ENCODE measurements at regions not wholly inside any gene's neighbourhood (a gene's known extent, or its start where the extent isn't known, plus 50 kb on each side); places are given as distances from the start of the nearest gene placed in this dataset.

DNA sequence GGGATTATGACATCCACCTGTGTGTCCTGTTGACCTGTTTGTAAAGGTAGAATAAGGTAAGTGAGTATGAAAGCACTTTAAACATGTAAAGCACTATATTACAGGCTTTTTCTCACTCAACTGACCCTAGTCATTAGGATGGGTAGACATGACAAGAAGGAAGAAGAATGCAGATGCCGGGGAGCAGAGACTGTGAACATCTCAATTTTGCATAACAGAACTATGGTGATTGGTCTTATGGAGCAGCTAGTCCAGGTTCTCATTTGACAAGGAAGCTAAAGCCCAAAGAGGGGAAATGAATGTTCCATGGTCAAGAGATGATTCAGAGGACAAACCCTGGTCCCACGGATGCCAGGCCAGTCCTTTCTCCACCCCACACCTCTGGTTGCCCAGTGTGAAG, 200.1 kb upstream of the BCL6 start:
- Histone ChIP-seq H3K9me3 (ENCODE audit: control insufficient read depth, insufficient read depth, low read depth, low read length) (no peaks in the 10 kb centered on the region), H3K4me3 (ENCODE audit: low read depth, low read length) (no peak overlapping the region), H3K36me3 (ENCODE audit: control insufficient read depth in 2 of 2, insufficient read depth in 1 of 2, low read length in 2 of 2) (no peaks in the 10 kb centered on the region), H3K27ac (ENCODE audit: extremely low read depth, low read depth, low read length) (no peak overlapping the region), H3K4me1 (ENCODE audit: control insufficient read depth, insufficient read depth, low read length) (no peaks in the 10 kb centered on the region)
- ChIA-PET POLR2A (no interaction called here), CTCF (interaction anchor here (0.7 kb wide), 1 partner anchor 30 kb away, joined by 4 read pairs; no protein-coding TSS in a partner anchor)
- TF ChIP-seq, protein P1, sequence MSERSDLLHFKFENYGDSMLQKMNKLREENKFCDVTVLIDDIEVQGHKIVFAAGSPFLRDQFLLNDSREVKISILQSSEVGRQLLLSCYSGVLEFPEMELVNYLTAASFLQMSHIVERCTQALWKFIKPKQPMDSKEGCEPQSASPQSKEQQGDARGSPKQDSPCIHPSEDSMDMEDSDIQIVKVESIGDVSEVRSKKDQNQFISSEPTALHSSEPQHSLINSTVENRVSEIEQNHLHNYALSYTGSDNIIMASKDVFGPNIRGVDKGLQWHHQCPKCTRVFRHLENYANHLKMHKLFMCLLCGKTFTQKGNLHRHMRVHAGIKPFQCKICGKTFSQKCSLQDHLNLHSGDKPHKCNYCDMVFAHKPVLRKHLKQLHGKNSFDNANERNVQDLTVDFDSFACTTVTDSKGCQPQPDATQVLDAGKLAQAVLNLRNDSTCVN (tag by site-specific recombination; optimal IDR thresholded peaks at IDR 0.05), result no peak
- TF ChIP-seq KLF10 (tag by site-specific recombination; IDR thresholded peaks at IDR 0.05) (no peak), ZNF621 (tag by site-specific recombination; IDR thresholded peaks at IDR 0.05) (no peak), ZNF423 (tag by site-specific recombination; IDR thresholded peaks at IDR 0.05) (no peak), ZNF350 (tag by site-specific recombination; IDR thresholded peaks at IDR 0.05) (no peak), ZNF24 (tag by site-specific recombination; IDR thresholded peaks at IDR 0.05) (no peak), ZNF776 (tag by site-specific recombination; IDR thresholded peaks at IDR 0.05; ENCODE audit: borderline replicate concordance) (no peak), ZNF549 (tag by site-specific recombination; IDR thresholded peaks at IDR 0.05) (no peak), ZXDB (tag by site-specific recombination; IDR thresholded peaks at IDR 0.05) (no peak), ZNF664 (tag by site-specific recombination; IDR thresholded peaks at IDR 0.05) (no peak), ZNF202 (tag by site-specific recombination; IDR thresholded peaks at IDR 0.05; ENCODE audit: borderline replicate concordance) (no peak), ZNF792 (tag by site-specific recombination; IDR thresholded peaks at IDR 0.05) (no peak)
- TF ChIP-seq, protein P2, sequence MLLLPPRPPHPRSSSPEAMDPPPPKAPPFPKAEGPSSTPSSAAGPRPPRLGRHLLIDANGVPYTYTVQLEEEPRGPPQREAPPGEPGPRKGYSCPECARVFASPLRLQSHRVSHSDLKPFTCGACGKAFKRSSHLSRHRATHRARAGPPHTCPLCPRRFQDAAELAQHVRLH (tag by site-specific recombination; IDR thresholded peaks at IDR 0.05), result no peak
- TF ChIP-seq, protein P3, sequence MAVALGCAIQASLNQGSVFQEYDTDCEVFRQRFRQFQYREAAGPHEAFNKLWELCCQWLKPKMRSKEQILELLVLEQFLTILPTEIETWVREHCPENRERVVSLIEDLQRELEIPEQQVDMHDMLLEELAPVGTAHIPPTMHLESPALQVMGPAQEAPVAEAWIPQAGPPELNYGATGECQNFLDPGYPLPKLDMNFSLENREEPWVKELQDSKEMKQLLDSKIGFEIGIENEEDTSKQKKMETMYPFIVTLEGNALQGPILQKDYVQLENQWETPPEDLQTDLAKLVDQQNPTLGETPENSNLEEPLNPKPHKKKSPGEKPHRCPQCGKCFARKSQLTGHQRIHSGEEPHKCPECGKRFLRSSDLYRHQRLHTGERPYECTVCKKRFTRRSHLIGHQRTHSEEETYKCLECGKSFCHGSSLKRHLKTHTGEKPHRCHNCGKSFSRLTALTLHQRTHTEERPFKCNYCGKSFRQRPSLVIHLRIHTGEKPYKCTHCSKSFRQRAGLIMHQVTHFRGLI (tag by site-specific recombination; IDR thresholded peaks at IDR 0.05), result no peak
- TF ChIP-seq, protein P4, sequence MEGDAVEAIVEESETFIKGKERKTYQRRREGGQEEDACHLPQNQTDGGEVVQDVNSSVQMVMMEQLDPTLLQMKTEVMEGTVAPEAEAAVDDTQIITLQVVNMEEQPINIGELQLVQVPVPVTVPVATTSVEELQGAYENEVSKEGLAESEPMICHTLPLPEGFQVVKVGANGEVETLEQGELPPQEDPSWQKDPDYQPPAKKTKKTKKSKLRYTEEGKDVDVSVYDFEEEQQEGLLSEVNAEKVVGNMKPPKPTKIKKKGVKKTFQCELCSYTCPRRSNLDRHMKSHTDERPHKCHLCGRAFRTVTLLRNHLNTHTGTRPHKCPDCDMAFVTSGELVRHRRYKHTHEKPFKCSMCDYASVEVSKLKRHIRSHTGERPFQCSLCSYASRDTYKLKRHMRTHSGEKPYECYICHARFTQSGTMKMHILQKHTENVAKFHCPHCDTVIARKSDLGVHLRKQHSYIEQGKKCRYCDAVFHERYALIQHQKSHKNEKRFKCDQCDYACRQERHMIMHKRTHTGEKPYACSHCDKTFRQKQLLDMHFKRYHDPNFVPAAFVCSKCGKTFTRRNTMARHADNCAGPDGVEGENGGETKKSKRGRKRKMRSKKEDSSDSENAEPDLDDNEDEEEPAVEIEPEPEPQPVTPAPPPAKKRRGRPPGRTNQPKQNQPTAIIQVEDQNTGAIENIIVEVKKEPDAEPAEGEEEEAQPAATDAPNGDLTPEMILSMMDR (tag by site-specific recombination; IDR thresholded peaks at IDR 0.05), result no peak

DNA sequence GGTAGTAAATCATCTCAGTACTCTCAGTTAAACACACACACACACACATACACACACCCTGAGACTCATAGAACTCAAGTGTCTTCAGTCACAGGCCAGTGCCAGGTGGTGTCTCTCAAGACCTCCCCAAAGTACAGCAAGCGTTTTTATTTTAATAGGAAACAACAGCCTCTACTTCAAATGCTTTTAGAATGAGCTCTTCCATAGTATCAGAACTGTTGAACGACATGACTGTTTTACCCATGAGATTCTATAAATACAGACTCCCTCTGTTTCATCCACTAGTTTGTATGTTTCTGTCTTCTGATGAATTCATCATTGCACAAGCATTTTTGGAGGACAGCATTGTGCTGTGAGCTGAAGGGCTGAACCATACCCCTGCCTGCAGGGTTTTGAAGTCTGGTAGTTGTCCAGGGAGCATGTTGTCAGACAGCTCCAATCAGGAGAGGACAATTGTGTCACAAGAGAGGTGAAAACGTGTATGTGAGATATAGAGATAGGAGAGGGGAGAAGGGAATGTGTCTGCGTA, 201.0 kb upstream of the BCL6 start:
- TF ChIP-seq, protein P5, sequence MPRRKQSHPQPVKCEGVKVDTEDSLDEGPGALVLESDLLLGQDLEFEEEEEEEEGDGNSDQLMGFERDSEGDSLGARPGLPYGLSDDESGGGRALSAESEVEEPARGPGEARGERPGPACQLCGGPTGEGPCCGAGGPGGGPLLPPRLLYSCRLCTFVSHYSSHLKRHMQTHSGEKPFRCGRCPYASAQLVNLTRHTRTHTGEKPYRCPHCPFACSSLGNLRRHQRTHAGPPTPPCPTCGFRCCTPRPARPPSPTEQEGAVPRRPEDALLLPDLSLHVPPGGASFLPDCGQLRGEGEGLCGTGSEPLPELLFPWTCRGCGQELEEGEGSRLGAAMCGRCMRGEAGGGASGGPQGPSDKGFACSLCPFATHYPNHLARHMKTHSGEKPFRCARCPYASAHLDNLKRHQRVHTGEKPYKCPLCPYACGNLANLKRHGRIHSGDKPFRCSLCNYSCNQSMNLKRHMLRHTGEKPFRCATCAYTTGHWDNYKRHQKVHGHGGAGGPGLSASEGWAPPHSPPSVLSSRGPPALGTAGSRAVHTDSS (tag by site-specific recombination; IDR thresholded peaks at IDR 0.05), result no peak
- TF ChIP-seq ZNF223 (tag by site-specific recombination; IDR thresholded peaks at IDR 0.05) (no peak), ZNF274 (IDR thresholded peaks at IDR 0.05; ENCODE audit: low read length) (no peak), ZNF274 (tag by site-specific recombination; IDR thresholded peaks at IDR 0.05; ENCODE audit: borderline replicate concordance) (no peak), ZNF157 (tag by site-specific recombination; IDR thresholded peaks at IDR 0.05) (no peak), ZNF169 (tag by site-specific recombination; IDR thresholded peaks at IDR 0.05) (no peak), ZNF133 (tag by site-specific recombination; IDR thresholded peaks at IDR 0.05) (no peak), ZSCAN30 (tag by site-specific recombination; IDR thresholded peaks at IDR 0.05) (no peak), ZIC2 (tag by site-specific recombination; IDR thresholded peaks at IDR 0.05) (no peak)
- TF ChIP-seq, protein P6, sequence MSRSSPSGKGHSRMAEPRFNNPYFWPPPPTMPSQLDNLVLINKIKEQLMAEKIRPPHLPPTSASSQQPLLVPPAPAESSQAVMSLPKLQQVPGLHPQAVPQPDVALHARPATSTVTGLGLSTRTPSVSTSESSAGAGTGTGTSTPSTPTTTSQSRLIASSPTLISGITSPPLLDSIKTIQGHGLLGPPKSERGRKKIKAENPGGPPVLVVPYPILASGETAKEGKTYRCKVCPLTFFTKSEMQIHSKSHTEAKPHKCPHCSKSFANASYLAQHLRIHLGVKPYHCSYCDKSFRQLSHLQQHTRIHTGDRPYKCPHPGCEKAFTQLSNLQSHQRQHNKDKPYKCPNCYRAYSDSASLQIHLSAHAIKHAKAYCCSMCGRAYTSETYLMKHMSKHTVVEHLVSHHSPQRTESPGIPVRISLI (tag by site-specific recombination; IDR thresholded peaks at IDR 0.05), result no peak
- POLR2A ChIA-PET, result no interaction called here
- Histone ChIP-seq H3K27ac (ENCODE audit: extremely low read depth, low read depth, low read length) (no peak overlapping the region), H3K36me3 (ENCODE audit: control insufficient read depth in 2 of 2, insufficient read depth in 1 of 2, low read length in 2 of 2) (no peaks in the 10 kb centered on the region), H3K4me3 (ENCODE audit: low read depth, low read length) (no peak overlapping the region), H3K4me1 (ENCODE audit: control insufficient read depth, insufficient read depth, low read length) (no peaks in the 10 kb centered on the region), H3K9me3 (ENCODE audit: control insufficient read depth, insufficient read depth, low read depth, low read length) (no peaks in the 10 kb centered on the region)
- CTCF ChIA-PET, result no interaction called here

All from HEK293 (cell line).